Activated T-helper 17 cell treated with anti-CD3 and anti-CD28 coated beads, Interleukin-2, amount 50 U/mL, for 72 hours (primary cell): ENCODE measurements at regions not wholly inside any gene's neighbourhood (a gene's known extent, or its start where the extent isn't known, plus 50 kb on each side); places are given as distances from the start of the nearest gene placed in this dataset.

ENCODE experiments used
- ATAC-seq: fragments of 150-1000 bp; cut with Tn5 transposase; replicated peaks from 2 replicates; pipeline ENCODE4 v1.10.0; 2021; ENCODE audit warnings: mild to moderate bottlenecking, moderate library complexity
- H3K27ac Mint-ChIP-seq: one replicate; pipeline ENCODE4 v1.8.0; 2022; ENCODE audit warnings: mixed read lengths
- H3K27me3 Mint-ChIP-seq: one replicate; pipeline ENCODE4 v1.8.0; 2022; ENCODE audit warnings: mixed read lengths
- H3K36me3 Mint-ChIP-seq: one replicate; pipeline ENCODE4 v1.8.0; 2022; ENCODE audit warnings: low read depth, mild to moderate bottlenecking, mixed read lengths
- H3K4me1 Mint-ChIP-seq: one replicate; pipeline ENCODE4 v1.8.0; 2022; ENCODE audit warnings: mixed read lengths
- H3K4me3 Mint-ChIP-seq: one replicate; pipeline ENCODE4 v1.8.0; 2022; ENCODE audit warnings: mild to moderate bottlenecking, mixed read lengths
- H3K9me3 Mint-ChIP-seq: one replicate; pipeline ENCODE4 v1.8.0; 2022; ENCODE audit warnings: mixed read lengths

GRCh38 chr19:29400917-29401711 is 124.7 kb upstream of the VSTM2B start:
- H3K4me3 Mint-ChIP-seq: no peak overlapping the region
- no peaks in the 10 kb centered on the region for H3K36me3 Mint-ChIP-seq
- peaks cover 11% of the 10 kb centered on the region for H3K27me3 Mint-ChIP-seq
- H3K27ac Mint-ChIP-seq: no peak overlapping the region
- H3K9me3 Mint-ChIP-seq: no peaks in the 10 kb centered on the region
- H3K4me1 Mint-ChIP-seq: no peaks in the 10 kb centered on the region
- no peak for ATAC-seq

- Mint-ChIP-seq H3K36me3 (no peaks in the 10 kb centered on the region), H3K27ac (no peak overlapping the region), H3K4me1 (no peaks in the 10 kb centered on the region), H3K9me3 (no peaks in the 10 kb centered on the region), H3K27me3 (peaks cover 8% of the 10 kb centered on the region), H3K4me3 (no peak overlapping the region)
- no peak for ATAC-seq
Observed at GRCh38 chr19:29401712-29402421, 123.9 kb upstream of the VSTM2B start.

GRCh38 chr19:29402563-29402962 is 123.2 kb upstream of the VSTM2B start:
- no peak overlapping the region for H3K27ac Mint-ChIP-seq
- H3K4me1 Mint-ChIP-seq: no peaks in the 10 kb centered on the region
- peaks cover 13% of the 10 kb centered on the region for H3K27me3 Mint-ChIP-seq
- no peak overlapping the region for H3K4me3 Mint-ChIP-seq
- ATAC-seq: no peak
- no peaks in the 10 kb centered on the region for H3K9me3 Mint-ChIP-seq
- no peaks in the 10 kb centered on the region for H3K36me3 Mint-ChIP-seq

- Mint-ChIP-seq H3K27ac (no peak overlapping the region), H3K9me3 (no peaks in the 10 kb centered on the region), H3K4me3 (no peak overlapping the region), H3K27me3 (peaks cover 17% of the 10 kb centered on the region), H3K36me3 (no peaks in the 10 kb centered on the region), H3K4me1 (no peaks in the 10 kb centered on the region)
- ATAC-seq: no peak
Observed at GRCh38 chr19:29404015-29404414, 121.8 kb upstream of the VSTM2B start.

GRCh38 chr19:29404951-29405727 is 120.7 kb upstream of the VSTM2B start:
- peaks cover 17% of the 10 kb centered on the region for H3K27me3 Mint-ChIP-seq
- no peak overlapping the region for H3K27ac Mint-ChIP-seq

GRCh38 chr19:29405728-29405995 is 120.1 kb upstream of the VSTM2B start:
- Mint-ChIP-seq H3K4me3 (no peak overlapping the region), H3K4me1 (no peaks in the 10 kb centered on the region), H3K9me3 (no peaks in the 10 kb centered on the region), H3K27ac (no peak overlapping the region), H3K27me3 (peaks cover 20% of the 10 kb centered on the region), H3K36me3 (no peaks in the 10 kb centered on the region)
- ATAC-seq: no peak

More at GRCh38 chr19:29404951-29405727, 120.7 kb upstream of the VSTM2B start:
- H3K9me3 Mint-ChIP-seq: no peaks in the 10 kb centered on the region
- H3K36me3 Mint-ChIP-seq: no peaks in the 10 kb centered on the region
- H3K4me1 Mint-ChIP-seq: no peaks in the 10 kb centered on the region
- no peak for ATAC-seq
- H3K4me3 Mint-ChIP-seq: no peak overlapping the region

GRCh38 chr19:29409076-29409862 is 116.5 kb upstream of the VSTM2B start:
- H3K27ac Mint-ChIP-seq: no peak overlapping the region
- H3K4me3 Mint-ChIP-seq: no peak overlapping the region
- H3K9me3 Mint-ChIP-seq: no peaks in the 10 kb centered on the region
- no peaks in the 10 kb centered on the region for H3K4me1 Mint-ChIP-seq
- no peaks in the 10 kb centered on the region for H3K36me3 Mint-ChIP-seq
- ATAC-seq: no peak
- peaks cover 21% of the 10 kb centered on the region for H3K27me3 Mint-ChIP-seq

- Mint-ChIP-seq H3K27me3 (peaks cover 22% of the 10 kb centered on the region), H3K4me1 (no peaks in the 10 kb centered on the region), H3K9me3 (no peaks in the 10 kb centered on the region), H3K27ac (no peak overlapping the region), H3K4me3 (no peak overlapping the region), H3K36me3 (no peaks in the 10 kb centered on the region)
- ATAC-seq: no peak
Observed at GRCh38 chr19:29410601-29411000, 115.2 kb upstream of the VSTM2B start.

- H3K36me3 Mint-ChIP-seq: no peaks in the 10 kb centered on the region
- no peak overlapping the region for H3K27ac Mint-ChIP-seq
- H3K4me1 Mint-ChIP-seq: no peaks in the 10 kb centered on the region
- no peak for ATAC-seq
- H3K27me3 Mint-ChIP-seq: peaks cover 22% of the 10 kb centered on the region
- no peak overlapping the region for H3K4me3 Mint-ChIP-seq
- no peaks in the 10 kb centered on the region for H3K9me3 Mint-ChIP-seq
Observed at GRCh38 chr19:29411113-29411581, 114.6 kb upstream of the VSTM2B start.

GRCh38 chr19:29413435-29413834 is 112.4 kb upstream of the VSTM2B start:
- H3K27me3 Mint-ChIP-seq: peaks cover 13% of the 10 kb centered on the region
- no peaks in the 10 kb centered on the region for H3K4me1 Mint-ChIP-seq
- no peak overlapping the region for H3K4me3 Mint-ChIP-seq
- H3K36me3 Mint-ChIP-seq: no peaks in the 10 kb centered on the region
- no peaks in the 10 kb centered on the region for H3K9me3 Mint-ChIP-seq
- ATAC-seq: no peak
- no peak overlapping the region for H3K27ac Mint-ChIP-seq

- peaks cover 8% of the 10 kb centered on the region for H3K27me3 Mint-ChIP-seq
- H3K4me3 Mint-ChIP-seq: no peak overlapping the region
- no peak for ATAC-seq
- no peak overlapping the region for H3K27ac Mint-ChIP-seq
- no peaks in the 10 kb centered on the region for H3K9me3 Mint-ChIP-seq
- H3K36me3 Mint-ChIP-seq: no peaks in the 10 kb centered on the region
- H3K4me1 Mint-ChIP-seq: no peaks in the 10 kb centered on the region
Observed at GRCh38 chr19:29415507-29415906, 110.3 kb upstream of the VSTM2B start.

- no peak for ATAC-seq
- no peaks in the 10 kb centered on the region for H3K36me3 Mint-ChIP-seq
- H3K4me1 Mint-ChIP-seq: no peaks in the 10 kb centered on the region
- no peaks in the 10 kb centered on the region for H3K9me3 Mint-ChIP-seq
- H3K4me3 Mint-ChIP-seq: no peak overlapping the region
- no peak overlapping the region for H3K27ac Mint-ChIP-seq
- H3K27me3 Mint-ChIP-seq: peaks cover 8% of the 10 kb centered on the region
Observed at GRCh38 chr19:29417048-29417447, 108.7 kb upstream of the VSTM2B start.

- Mint-ChIP-seq H3K4me3 (no peak overlapping the region), H3K27ac (no peak overlapping the region), H3K27me3 (peaks cover 5% of the 10 kb centered on the region), H3K4me1 (no peaks in the 10 kb centered on the region), H3K36me3 (no peaks in the 10 kb centered on the region), H3K9me3 (no peaks in the 10 kb centered on the region)
- ATAC-seq: no peak
Observed at GRCh38 chr19:29418201-29418600, 107.6 kb upstream of the VSTM2B start.

- Mint-ChIP-seq H3K27ac (no peak overlapping the region), H3K4me3 (no peak overlapping the region), H3K4me1 (no peaks in the 10 kb centered on the region), H3K9me3 (no peaks in the 10 kb centered on the region), H3K36me3 (no peaks in the 10 kb centered on the region), H3K27me3 (peaks cover under 1% of the 10 kb centered on the region)
- no peak for ATAC-seq
Observed at GRCh38 chr19:29420065-29420464, 105.7 kb upstream of the VSTM2B start.
